H9 (cell line): ENCODE measurements at regions not wholly inside any gene's neighbourhood (a gene's known extent, or its start where the extent isn't known, plus 50 kb on each side); places are given as distances from the start of the nearest gene placed in this dataset.

Source experiments
- DNase-seq: peaks from one replicate; pipeline ENCODE4 v3.0.0-alpha.2; 2017
- H2AFZ ChIP-seq: one replicate; pipeline ENCODE4 v1.6.1; 2013; ENCODE audit warnings: mild to moderate bottlenecking, low read length, control low read depth, moderate library complexity
- H2AK5ac ChIP-seq: 2 replicates; pipeline ENCODE4 v1.6.1; 2013; ENCODE audit warnings: low read length, control low read depth, mixed read lengths; ENCODE audit not compliant: insufficient read length
- H2BK120ac ChIP-seq: one replicate; pipeline ENCODE4 v1.6.1; 2013; ENCODE audit warnings: low read depth, mild to moderate bottlenecking, low read length, control low read depth, inconsistent platforms; ENCODE audit not compliant: poor library complexity, severe bottlenecking
- H2BK12ac ChIP-seq: 2 replicates; pipeline ENCODE4 v1.6.1; 2013; ENCODE audit warnings: low read length, control low read depth, mixed read lengths, low read depth; ENCODE audit not compliant: insufficient read length
- H2BK15ac ChIP-seq: 2 replicates; pipeline ENCODE4 v1.6.1; 2013; ENCODE audit warnings: low read depth, low read length, control low read depth
- H2BK20ac ChIP-seq: one replicate; pipeline ENCODE4 v1.6.1; 2013; ENCODE audit warnings: low read depth, mild to moderate bottlenecking, low read length, control low read depth, inconsistent platforms; ENCODE audit not compliant: poor library complexity, severe bottlenecking
- H2BK5ac ChIP-seq: 2 replicates; pipeline ENCODE4 v1.6.1; 2013; ENCODE audit warnings: low read length, control low read depth, mixed read lengths; ENCODE audit not compliant: insufficient read length
- H3K14ac ChIP-seq: 2 replicates; pipeline ENCODE4 v1.6.1; 2013; ENCODE audit warnings: low read length, control low read depth; ENCODE audit not compliant: insufficient read depth
- H3K18ac ChIP-seq: 2 replicates; pipeline ENCODE4 v1.6.1; 2013; ENCODE audit warnings: low read depth, mild to moderate bottlenecking, mixed read lengths, low read length, control low read depth; ENCODE audit not compliant: insufficient read length
- H3K23ac ChIP-seq: 2 replicates; pipeline ENCODE4 v1.6.1; 2013; ENCODE audit warnings: low read length, control low read depth, mixed read lengths, low read depth; ENCODE audit not compliant: insufficient read length
- H3K23me2 ChIP-seq: 2 replicates; pipeline ENCODE4 v1.6.1; 2013; ENCODE audit warnings: low read depth, mild to moderate bottlenecking, mixed read lengths, low read length, control low read depth; ENCODE audit not compliant: insufficient read length, poor library complexity, severe bottlenecking
- H3K27ac ChIP-seq: 2 replicates; pipeline ENCODE4 v1.5.1; 2013; ENCODE audit warnings: low read length, control low read depth, mixed read lengths, low read depth; ENCODE audit not compliant: insufficient read length
- H3K27me3 ChIP-seq: 2 replicates; pipeline ENCODE4 v1.6.1; 2013; ENCODE audit warnings: low read length, control low read depth, inconsistent platforms; ENCODE audit not compliant: insufficient read depth
- H3K4ac ChIP-seq: 2 replicates; pipeline ENCODE4 v1.6.1; 2013; ENCODE audit warnings: low read depth, mild to moderate bottlenecking, control low read depth, inconsistent platforms, low read length, moderate library complexity
- H3K4me1 ChIP-seq: 2 replicates; pipeline ENCODE4 v1.6.1; 2013; ENCODE audit warnings: low read length, control low read depth, inconsistent platforms; ENCODE audit not compliant: insufficient read depth
- H3K4me2 ChIP-seq: 2 replicates; pipeline ENCODE4 v1.6.1; 2013; ENCODE audit warnings: low read length, control low read depth, mixed read lengths; ENCODE audit not compliant: insufficient read length, insufficient read depth
- H3K56ac ChIP-seq: 2 replicates; pipeline ENCODE4 v1.6.1; 2013; ENCODE audit warnings: low read depth, mild to moderate bottlenecking, mixed read lengths, low read length, control low read depth; ENCODE audit not compliant: insufficient read length
- H3K79me1 ChIP-seq: 2 replicates; pipeline ENCODE4 v1.6.1; 2013; ENCODE audit warnings: low read depth, mild to moderate bottlenecking, moderate library complexity, low read length, control low read depth, inconsistent platforms; ENCODE audit not compliant: insufficient read depth, poor library complexity, severe bottlenecking
- H3K79me2 ChIP-seq: 2 replicates; pipeline ENCODE4 v1.6.1; 2013; ENCODE audit warnings: low read length, control low read depth, inconsistent platforms; ENCODE audit not compliant: insufficient read depth
- H3K9ac ChIP-seq: 2 replicates; pipeline ENCODE4 v1.6.1; 2013; ENCODE audit warnings: low read length, control low read depth, mixed read lengths; ENCODE audit not compliant: insufficient read length; ENCODE audit errors: extremely low read depth
- H3K9me3 ChIP-seq: one replicate; pipeline ENCODE4 v1.6.1; 2013; ENCODE audit warnings: low read depth, low read length, inconsistent platforms; ENCODE audit not compliant: control insufficient read depth
- H3T11ph ChIP-seq: one replicate; pipeline ENCODE4 v1.6.1; 2013; ENCODE audit warnings: mild to moderate bottlenecking, low read length, control low read depth, inconsistent platforms
- H4K20me1 ChIP-seq: one replicate; pipeline ENCODE4 v1.6.1; 2013; ENCODE audit not compliant: control insufficient read depth, insufficient read length, insufficient read depth
- H4K5ac ChIP-seq: 2 replicates; pipeline ENCODE4 v1.6.1; 2013; ENCODE audit warnings: low read depth, mild to moderate bottlenecking, mixed read lengths, low read length, control low read depth; ENCODE audit not compliant: insufficient read length
- H4K8ac ChIP-seq: replicated peaks from 2 replicates; pipeline ENCODE4 v1.6.1; 2013; ENCODE audit warnings: low read length, control low read depth, mixed read lengths, low read depth; ENCODE audit not compliant: insufficient read length
- H4K91ac ChIP-seq: 2 replicates; pipeline ENCODE4 v1.6.1; 2013; ENCODE audit warnings: low read depth, mild to moderate bottlenecking, moderate library complexity, mixed read lengths, low read length, control low read depth; ENCODE audit not compliant: insufficient read length
- H3K27ac Mint-ChIP-seq, 3 experiments: 2 replicates in 2 of 3; 3 replicates in 1 of 3; pipeline ENCODE4 v1.8.0; 2020 to 2021; ENCODE audit warnings: mixed read lengths in 3 of 3, mild to moderate bottlenecking in 1 of 3, moderate library complexity in 1 of 3
- H3K27me3 Mint-ChIP-seq: 2 replicates; pipeline ENCODE4 v1.8.0; 2021; ENCODE audit warnings: low read depth, mild to moderate bottlenecking, moderate library complexity, mixed read lengths
- H3K36me3 Mint-ChIP-seq, 3 experiments: 2 replicates in 2 of 3; 3 replicates in 1 of 3; pipeline ENCODE4 v1.8.0; 2020 to 2021; ENCODE audit warnings: low read depth in 3 of 3, mixed read lengths in 3 of 3; ENCODE audit not compliant: insufficient read depth in 1 of 3
- H3K4me1 Mint-ChIP-seq, 2 experiments: 2 replicates each; pipeline ENCODE4 v1.8.0; 2020; ENCODE audit warnings: mixed read lengths in 2 of 2
- H3K4me3 Mint-ChIP-seq, 2 experiments: 2 replicates in 1 of 2; 3 replicates in 1 of 2; pipeline ENCODE4 v1.8.0; 2020 to 2021; ENCODE audit warnings: mild to moderate bottlenecking in 2 of 2, mixed read lengths in 2 of 2, moderate library complexity in 1 of 2
- H3K9me3 Mint-ChIP-seq, 2 experiments: 2 replicates in 1 of 2; 3 replicates in 1 of 2; pipeline ENCODE4 v1.8.0; 2020; ENCODE audit warnings: mild to moderate bottlenecking in 2 of 2, mixed read lengths in 2 of 2, moderate library complexity in 1 of 2
- WGBS: extraction: QIAGEN DNeasy Blood & Tissue Kit; methylation state at CpG from one replicate; pipeline ENCODE4 v1.1.7; 2013; ENCODE audit warnings: missing lambda C conversion rate, low lambda C conversion rate, mixed read lengths; ENCODE audit not compliant: insufficient read length; ENCODE audit errors: extremely low coverage; 5-methylcytosine and 5-hydroxymethylcytosine counted together
- TF ChIP-seq, protein P1 (sequence below): fragments of 200-600 bp; sonication (generic); conservative IDR thresholded peaks from 3 replicates; pipeline ENCODE4 v1.8.0; 2021; ENCODE audit warnings: antibody characterized with exemption, mild to moderate bottlenecking

- Histone ChIP-seq H3K9me3 (no peaks in the 10 kb centered on the region), H3K79me1 (no peaks in the 10 kb centered on the region), H3K18ac (no peak overlapping the region), H3K23ac (no peak overlapping the region), H3K23me2 (no peaks in the 10 kb centered on the region), H3K56ac (no peak overlapping the region), H4K5ac (no peak overlapping the region), H3K4me2 (no peak overlapping the region), H2AK5ac (no peak overlapping the region), H3T11ph (no peak overlapping the region), H3K14ac (no peak overlapping the region), H4K91ac (no peak overlapping the region), H4K8ac (no peak overlapping the region), H4K20me1 (no peaks in the 10 kb centered on the region), H3K27ac (no peak overlapping the region), H3K27me3 (no peaks in the 10 kb centered on the region), H2BK12ac (no peak overlapping the region), H2BK5ac (no peak overlapping the region), H2BK20ac (no peak overlapping the region), H2AFZ (no peak overlapping the region), H3K79me2 (no peaks in the 10 kb centered on the region), H2BK120ac (no peak overlapping the region), H3K4me1 (no peaks in the 10 kb centered on the region), H3K9ac (no peak overlapping the region), H3K4ac (no peak overlapping the region), H2BK15ac (no peak overlapping the region)
- Mint-ChIP-seq H3K36me3 (no peaks in the 10 kb centered on the region), H3K27ac (peak overlapping the region in 1 of 3 experiments; percentile 43; a peak in 1 of 7 replicates), H3K9me3 (no peaks in the 10 kb centered on the region), H3K4me3 (no peak overlapping the region), H3K4me1 (peaks cover 17 to 20% of the 10 kb centered on the region in 2 experiments), H3K27me3 (no peaks in the 10 kb centered on the region)
- DNase-seq, result no peak
- TF ChIP-seq, protein P1, sequence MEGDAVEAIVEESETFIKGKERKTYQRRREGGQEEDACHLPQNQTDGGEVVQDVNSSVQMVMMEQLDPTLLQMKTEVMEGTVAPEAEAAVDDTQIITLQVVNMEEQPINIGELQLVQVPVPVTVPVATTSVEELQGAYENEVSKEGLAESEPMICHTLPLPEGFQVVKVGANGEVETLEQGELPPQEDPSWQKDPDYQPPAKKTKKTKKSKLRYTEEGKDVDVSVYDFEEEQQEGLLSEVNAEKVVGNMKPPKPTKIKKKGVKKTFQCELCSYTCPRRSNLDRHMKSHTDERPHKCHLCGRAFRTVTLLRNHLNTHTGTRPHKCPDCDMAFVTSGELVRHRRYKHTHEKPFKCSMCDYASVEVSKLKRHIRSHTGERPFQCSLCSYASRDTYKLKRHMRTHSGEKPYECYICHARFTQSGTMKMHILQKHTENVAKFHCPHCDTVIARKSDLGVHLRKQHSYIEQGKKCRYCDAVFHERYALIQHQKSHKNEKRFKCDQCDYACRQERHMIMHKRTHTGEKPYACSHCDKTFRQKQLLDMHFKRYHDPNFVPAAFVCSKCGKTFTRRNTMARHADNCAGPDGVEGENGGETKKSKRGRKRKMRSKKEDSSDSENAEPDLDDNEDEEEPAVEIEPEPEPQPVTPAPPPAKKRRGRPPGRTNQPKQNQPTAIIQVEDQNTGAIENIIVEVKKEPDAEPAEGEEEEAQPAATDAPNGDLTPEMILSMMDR, result no peak
- no CpG with 5 or more reads among the region's 2 CpGs for WGBS
These were observed 150.3 kb upstream of the SPAG17 start for GRCh38 chr1:118335331-118335732.
